GM12864 (cell line): ENCODE measurements at regions not wholly inside any gene's neighbourhood (a gene's known extent, or its start where the extent isn't known, plus 50 kb on each side); places are given as distances from the start of the nearest gene placed in this dataset.

Experiments
- DNase-seq: peaks from one replicate; pipeline ENCODE4 v3.0.0-alpha.2; 2011; ENCODE audit warnings: low read depth
- H3K4me3 ChIP-seq: 2 replicates; pipeline ENCODE4 v1.5.1; 2011; ENCODE audit warnings: mild to moderate bottlenecking, low read depth, low read length, control low read depth
- TF ChIP-seq, protein P1 (sequence below): IDR thresholded peaks from 2 replicates; pipeline ENCODE4 v1.5.1; 2011; ENCODE audit warnings: low read depth, mild to moderate bottlenecking, moderate library complexity, low read length, control low read depth, inconsistent platforms; ENCODE audit errors: missing control alignments

DNA sequence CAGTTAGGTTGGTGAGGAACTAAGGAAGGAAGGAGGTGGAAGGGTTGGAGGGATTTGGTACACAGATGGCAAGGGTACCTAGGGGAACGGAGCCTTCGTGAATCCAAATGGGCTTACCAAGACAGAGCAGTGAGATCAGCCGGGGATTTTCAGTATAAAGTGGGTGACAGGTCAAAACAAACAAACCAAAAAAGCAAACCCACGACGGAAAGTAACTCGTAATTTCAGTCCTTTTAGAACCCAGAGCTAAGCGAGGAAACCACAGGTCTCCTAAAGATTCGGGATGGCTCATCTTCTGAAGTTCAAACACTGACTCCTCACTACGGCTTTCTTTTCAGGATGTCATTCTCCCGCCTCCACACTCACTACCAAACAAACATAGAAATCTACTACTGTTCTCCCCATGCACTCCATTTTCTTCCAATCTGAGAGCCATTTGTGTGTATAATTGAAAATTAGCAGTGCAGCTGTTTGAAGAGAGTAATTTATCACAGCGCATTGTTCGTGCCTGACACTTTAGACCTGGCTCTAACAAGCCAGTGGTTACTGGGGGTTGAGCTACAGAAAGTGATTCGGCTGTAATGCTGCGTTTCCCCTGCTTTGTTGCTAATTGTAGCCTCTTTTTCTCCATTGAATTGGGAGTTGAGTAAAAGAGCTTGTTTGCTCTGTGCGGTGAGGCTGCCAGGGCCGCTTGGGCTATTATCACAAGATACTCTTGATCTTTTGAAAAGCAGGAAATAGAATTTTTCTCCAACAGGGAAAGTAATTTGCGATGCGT lies 64.7 kb upstream of the CCDC39 start:
- no peak for DNase-seq
- H3K4me3 ChIP-seq, result no peak overlapping the region

DNA sequence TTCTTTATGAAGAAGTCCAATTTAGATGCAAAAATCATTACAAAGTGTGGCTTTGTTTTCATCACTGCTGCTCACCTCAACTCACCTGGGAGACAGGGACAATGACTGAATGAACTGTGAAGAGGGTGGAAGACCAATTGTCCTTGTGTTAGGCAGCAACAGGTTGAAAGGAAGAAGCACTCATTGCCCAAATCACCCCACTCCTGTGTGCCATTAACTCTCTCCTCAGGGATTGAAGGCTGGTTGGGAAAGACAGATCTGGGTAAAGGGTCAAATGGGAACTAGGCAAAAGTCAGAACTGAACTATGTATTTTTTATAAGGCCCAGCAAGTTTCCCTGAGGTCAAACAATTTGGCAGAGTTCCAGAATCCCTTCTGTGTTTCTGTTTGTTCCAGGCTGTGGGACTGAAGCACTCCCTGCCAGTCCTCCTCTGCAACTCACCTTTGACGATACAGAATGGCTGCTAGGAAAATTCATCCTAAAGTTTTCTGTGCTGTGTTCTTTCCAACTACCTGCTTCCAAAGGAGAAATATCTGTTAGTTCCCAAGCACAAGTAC lies 68.6 kb upstream of the CCDC39 start:
- no peak overlapping the region for H3K4me3 ChIP-seq
- no peak for DNase-seq
- TF ChIP-seq, protein P1, sequence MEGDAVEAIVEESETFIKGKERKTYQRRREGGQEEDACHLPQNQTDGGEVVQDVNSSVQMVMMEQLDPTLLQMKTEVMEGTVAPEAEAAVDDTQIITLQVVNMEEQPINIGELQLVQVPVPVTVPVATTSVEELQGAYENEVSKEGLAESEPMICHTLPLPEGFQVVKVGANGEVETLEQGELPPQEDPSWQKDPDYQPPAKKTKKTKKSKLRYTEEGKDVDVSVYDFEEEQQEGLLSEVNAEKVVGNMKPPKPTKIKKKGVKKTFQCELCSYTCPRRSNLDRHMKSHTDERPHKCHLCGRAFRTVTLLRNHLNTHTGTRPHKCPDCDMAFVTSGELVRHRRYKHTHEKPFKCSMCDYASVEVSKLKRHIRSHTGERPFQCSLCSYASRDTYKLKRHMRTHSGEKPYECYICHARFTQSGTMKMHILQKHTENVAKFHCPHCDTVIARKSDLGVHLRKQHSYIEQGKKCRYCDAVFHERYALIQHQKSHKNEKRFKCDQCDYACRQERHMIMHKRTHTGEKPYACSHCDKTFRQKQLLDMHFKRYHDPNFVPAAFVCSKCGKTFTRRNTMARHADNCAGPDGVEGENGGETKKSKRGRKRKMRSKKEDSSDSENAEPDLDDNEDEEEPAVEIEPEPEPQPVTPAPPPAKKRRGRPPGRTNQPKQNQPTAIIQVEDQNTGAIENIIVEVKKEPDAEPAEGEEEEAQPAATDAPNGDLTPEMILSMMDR, result no peak

More for the DNA sequence above, 64.7 kb upstream of the CCDC39 start:
- TF ChIP-seq, protein P1, result no peak

DNA sequence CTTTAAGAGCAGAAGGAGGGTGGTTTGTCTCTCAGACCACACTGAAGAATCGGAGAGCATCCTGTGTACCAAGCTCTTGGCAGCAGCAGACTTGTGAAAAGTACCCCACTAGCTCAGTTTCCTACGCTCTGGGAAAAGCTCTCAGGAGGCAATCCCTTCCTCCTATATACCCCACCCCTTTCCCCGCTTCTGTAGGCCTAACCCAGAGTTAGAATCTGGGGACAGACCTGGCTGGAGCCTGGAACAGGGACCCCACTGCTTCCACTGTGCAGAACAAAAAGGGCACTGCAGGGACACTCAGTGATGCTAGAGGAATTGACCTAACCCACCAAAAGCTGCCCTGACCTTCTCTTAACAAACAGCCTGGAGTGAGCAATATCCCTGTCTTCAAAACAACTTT lies 70.0 kb upstream of the CCDC39 start:
- no peak overlapping the region for H3K4me3 ChIP-seq
- TF ChIP-seq, protein P1, result no peak
- no peak for DNase-seq

DNA sequence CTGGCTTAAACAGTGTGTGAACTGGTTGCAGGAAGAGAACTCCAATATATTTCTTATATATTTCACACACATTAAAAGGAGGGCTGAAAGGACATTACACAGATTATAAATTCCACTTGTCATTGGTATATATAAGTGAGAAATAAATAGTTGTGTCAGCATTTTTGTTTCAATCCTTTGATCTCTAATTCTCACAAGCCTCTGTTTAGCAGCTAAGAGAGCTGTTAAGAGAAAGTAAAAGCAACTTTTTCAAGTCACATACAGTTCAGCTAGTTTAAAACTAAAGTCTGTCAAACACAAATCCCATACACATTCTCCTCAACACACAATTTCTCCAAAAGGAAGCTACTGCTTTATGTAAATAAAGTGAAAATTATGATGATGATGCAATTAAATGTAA lies 70.5 kb upstream of the CCDC39 start:
- DNase-seq, result no peak
- TF ChIP-seq, protein P1, result no peak
- H3K4me3 ChIP-seq, result no peak overlapping the region

DNA sequence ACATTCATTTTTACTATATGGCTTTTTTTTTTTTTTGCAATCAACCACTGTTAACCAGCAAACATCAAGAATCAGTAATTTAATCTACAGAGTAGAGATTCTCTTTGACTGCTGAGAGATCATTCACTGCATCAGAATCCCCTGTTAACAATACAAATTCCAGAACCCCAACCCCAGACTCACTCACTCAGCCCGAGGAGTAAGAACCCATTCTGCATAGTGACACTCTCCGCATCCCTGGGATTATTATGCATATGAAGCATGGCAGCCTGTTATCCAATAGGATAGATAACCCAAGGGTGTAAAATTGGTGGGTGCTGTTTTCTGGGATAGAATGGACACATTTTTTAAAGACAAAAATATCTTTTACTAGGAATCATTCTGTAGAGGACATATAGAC lies 76.3 kb upstream of the CCDC39 start:
- no peak overlapping the region for H3K4me3 ChIP-seq
- TF ChIP-seq, protein P1, result no peak
- DNase-seq, result no peak

DNA sequence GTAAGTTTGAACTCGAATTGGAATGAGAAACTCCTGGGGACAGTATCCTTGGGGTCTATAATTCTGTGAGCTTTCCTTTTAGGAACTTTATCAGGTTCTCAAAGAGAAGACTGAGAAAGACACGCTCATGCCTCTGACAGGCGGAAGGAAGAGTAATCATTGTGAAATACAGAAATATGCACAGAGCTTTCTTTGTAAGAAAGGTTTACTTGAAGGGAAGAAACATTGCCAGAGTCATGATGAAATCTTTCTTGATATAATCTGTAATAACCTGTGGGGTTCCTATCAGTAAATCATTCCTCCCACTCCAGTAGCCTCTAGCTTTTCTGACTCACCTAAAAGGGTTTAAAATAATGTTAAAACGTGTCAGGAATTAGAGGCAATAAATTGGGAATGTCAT lies 83.6 kb upstream of the CCDC39 start:
- no peak overlapping the region for H3K4me3 ChIP-seq
- DNase-seq, result no peak
- TF ChIP-seq, protein P1, result no peak

DNA sequence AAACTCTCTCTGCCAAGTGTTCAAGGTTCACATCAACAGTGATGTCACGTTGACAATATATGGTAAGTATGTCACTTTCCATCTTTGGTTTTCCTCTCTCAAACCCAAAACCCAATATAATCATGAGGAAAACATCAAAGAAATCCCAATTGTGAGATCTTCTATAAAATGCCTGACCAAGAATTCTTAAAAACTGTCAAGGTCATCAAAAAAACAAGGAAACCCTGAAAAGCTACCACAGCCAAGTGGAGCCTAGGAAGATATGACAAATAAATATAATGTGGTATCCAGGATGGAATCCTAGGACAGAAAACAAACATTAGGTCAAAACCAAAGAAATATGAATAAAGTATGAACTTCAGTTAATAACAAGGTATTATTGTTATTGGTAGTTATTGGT lies 85.2 kb upstream of the CCDC39 start:
- TF ChIP-seq, protein P1, result no peak
- no peak overlapping the region for H3K4me3 ChIP-seq
- DNase-seq, result no peak
